SU-DHL-6 (cell line): ENCODE measurements at regions not wholly inside any gene's neighbourhood (a gene's known extent, or its start where the extent isn't known, plus 50 kb on each side); places are given as distances from the start of the nearest gene placed in this dataset.

Experiments
- H2AFZ ChIP-seq: fragments of 200-600 bp; sonication (generic); 2 replicates; pipeline ENCODE4 v1.6.1; 2014; ENCODE audit warnings: low read depth, mild to moderate bottlenecking, moderate library complexity, mixed read lengths, antibody characterized with exemption, low read length; ENCODE audit not compliant: severe bottlenecking
- H3F3A ChIP-seq: fragments of 200-600 bp; shearing (Covaris generic); 2 replicates; pipeline ENCODE4 v1.6.0; 2016; ENCODE audit warnings: antibody characterized with exemption, mild to moderate bottlenecking; ENCODE audit not compliant: insufficient read depth
- H3K27ac ChIP-seq: fragments of 200-600 bp; sonication (generic); 2 replicates; pipeline ENCODE4 v1.5.1; 2016; ENCODE audit warnings: low read depth, mild to moderate bottlenecking, low read length, moderate library complexity, mixed read lengths
- H3K27me3 ChIP-seq: fragments of 200-600 bp; sonication (generic), shearing (Covaris generic); 2 replicates; pipeline ENCODE4 v1.6.0; 2014; ENCODE audit warnings: mild to moderate bottlenecking, low read length
- H3K36me3 ChIP-seq: fragments of 200-600 bp; sonication (generic); 2 replicates; pipeline ENCODE4 v1.6.1; 2014; ENCODE audit warnings: mild to moderate bottlenecking, low read length, mixed read lengths
- H3K4me2 ChIP-seq: fragments of 300-600, 200-600 bp; shearing (Covaris generic), sonication (generic); 2 replicates; pipeline ENCODE4 v1.6.0; 2014; ENCODE audit warnings: low read length, low read depth, mild to moderate bottlenecking; ENCODE audit not compliant: poor library complexity, severe bottlenecking
- H3K4me3 ChIP-seq: fragments of 200-600 bp; sonication (generic); 2 replicates; pipeline ENCODE4 v1.5.1; 2014; ENCODE audit warnings: antibody characterized with exemption, low read length, mild to moderate bottlenecking, mixed read lengths; ENCODE audit not compliant: insufficient read depth, poor library complexity, severe bottlenecking
- H3K79me2 ChIP-seq: fragments of 200-600 bp; sonication (generic); 2 replicates; pipeline ENCODE4 v1.6.1; 2014; ENCODE audit warnings: mild to moderate bottlenecking, low read length, moderate library complexity; ENCODE audit not compliant: insufficient read depth
- H3K9ac ChIP-seq: fragments of 200-600 bp; sonication (generic); 2 replicates; pipeline ENCODE4 v1.7.0; 2014; ENCODE audit warnings: mild to moderate bottlenecking, low read length
- H3K9me2 ChIP-seq: fragments of 200-600 bp; sonication (generic); replicated peaks from 2 replicates; pipeline ENCODE4 v1.6.1; 2014; ENCODE audit warnings: low read length; ENCODE audit not compliant: insufficient read depth
- H3K9me3 ChIP-seq: fragments of 200-600 bp; sonication (generic); 2 replicates; pipeline ENCODE4 v1.6.1; 2014; ENCODE audit warnings: low read length, mixed read lengths; ENCODE audit not compliant: insufficient read depth
- H4K20me1 ChIP-seq: fragments of 200-600 bp; sonication (generic); 2 replicates; pipeline ENCODE4 v1.6.1; 2014; ENCODE audit warnings: low read depth, mild to moderate bottlenecking, antibody characterized with exemption, low read length, moderate library complexity, mixed read lengths
- CTCF ChIP-seq: fragments of 200-600 bp; sonication (generic); IDR thresholded peaks from one replicate; pipeline ENCODE4 v1.5.1; 2017; ENCODE audit warnings: antibody characterized with exemption, mild to moderate bottlenecking, low read length, moderate library complexity; ENCODE audit not compliant: insufficient read depth, poor library complexity, severe bottlenecking
- EZH2phosphoT487 ChIP-seq: fragments of 200-600 bp; sonication (generic), shearing (Covaris generic); conservative IDR thresholded peaks from 2 replicates; pipeline ENCODE4 v1.6.1; 2018; ENCODE audit warnings: mild to moderate bottlenecking, antibody characterized with exemption, low read length, moderate library complexity, mixed read lengths

DNA sequence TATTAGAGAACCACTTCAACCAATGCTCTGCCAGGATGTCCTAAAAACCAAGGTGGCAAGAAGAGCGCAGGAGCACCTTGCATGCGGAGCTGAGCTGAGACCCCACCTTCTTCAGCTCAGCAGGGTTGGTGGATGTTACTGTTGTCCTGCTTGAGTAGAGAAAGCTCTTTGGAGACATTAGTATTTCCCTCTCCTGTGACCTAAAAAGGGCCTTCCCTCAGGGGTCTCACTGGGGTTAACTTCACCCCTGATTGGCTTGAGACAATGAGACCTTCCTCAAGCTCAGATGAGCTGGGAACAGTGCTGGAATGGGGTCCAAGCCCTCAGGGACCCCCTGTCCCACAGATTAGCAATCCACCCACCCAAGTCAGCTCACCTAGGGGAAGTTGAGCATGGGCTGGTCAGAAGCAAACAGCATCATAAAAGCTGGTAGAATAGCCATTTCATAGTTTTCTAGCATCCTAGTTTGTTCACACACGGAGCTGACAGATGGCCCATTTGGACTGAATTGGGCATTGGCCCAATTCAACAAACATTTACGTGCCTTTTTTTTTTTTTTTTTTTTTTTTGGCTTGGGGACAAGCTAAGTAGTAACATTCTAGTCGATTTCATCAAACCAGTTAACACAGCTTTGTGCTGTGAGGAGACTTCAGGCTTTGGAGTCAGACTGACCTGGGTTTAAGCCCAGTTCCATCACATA lies 100.6 kb upstream of the HABP2 start:
- H3K27me3 ChIP-seq: no peaks in the 10 kb centered on the region
- no peak overlapping the region for H3K27ac ChIP-seq
- no peak overlapping the region for H3K4me3 ChIP-seq
- H3K79me2 ChIP-seq: no peaks in the 10 kb centered on the region
- no peak overlapping the region for H3K9ac ChIP-seq
- no peak for TF ChIP-seq CTCF
- TF ChIP-seq EZH2phosphoT487: no peak
- H3K36me3 ChIP-seq: no peaks in the 10 kb centered on the region
- no peaks in the 10 kb centered on the region for H3F3A ChIP-seq
- no peak overlapping the region for H2AFZ ChIP-seq
- no peaks in the 10 kb centered on the region for H3K9me2 ChIP-seq
- no peak overlapping the region for H3K4me2 ChIP-seq
- no peaks in the 10 kb centered on the region for H3K9me3 ChIP-seq
- H4K20me1 ChIP-seq: no peaks in the 10 kb centered on the region

- Histone ChIP-seq H3F3A (no peaks in the 10 kb centered on the region), H3K27me3 (no peaks in the 10 kb centered on the region), H3K27ac (no peak overlapping the region), H4K20me1 (no peaks in the 10 kb centered on the region), H3K79me2 (no peaks in the 10 kb centered on the region), H2AFZ (no peak overlapping the region), H3K9me3 (no peaks in the 10 kb centered on the region), H3K9me2 (no peaks in the 10 kb centered on the region), H3K9ac (no peak overlapping the region), H3K36me3 (no peaks in the 10 kb centered on the region), H3K4me2 (no peak overlapping the region), H3K4me3 (no peak overlapping the region)
- TF ChIP-seq CTCF (no peak), EZH2phosphoT487 (no peak)
Measured at GRCh38 chr10:113453351-113453750, 99.5 kb upstream of the HABP2 start.

GRCh38 chr10:113454341-113455061 lies 98.4 kb upstream of the HABP2 start:
- Histone ChIP-seq H3K9me3 (no peaks in the 10 kb centered on the region), H3K9ac (no peak overlapping the region), H3K9me2 (no peaks in the 10 kb centered on the region), H3K79me2 (no peaks in the 10 kb centered on the region), H3K27me3 (no peaks in the 10 kb centered on the region), H3K4me3 (no peak overlapping the region), H2AFZ (no peak overlapping the region), H3K4me2 (no peak overlapping the region), H3F3A (no peaks in the 10 kb centered on the region), H3K27ac (no peak overlapping the region), H4K20me1 (no peaks in the 10 kb centered on the region), H3K36me3 (no peaks in the 10 kb centered on the region)
- TF ChIP-seq CTCF (peak; percentile 62), EZH2phosphoT487 (no peak)
